GM21360 (cell line): ENCODE measurements at regions not wholly inside any gene's neighbourhood (a gene's known extent, or its start where the extent isn't known, plus 50 kb on each side); places are given as distances from the start of the nearest gene placed in this dataset.

Experiments
- ATAC-seq: cut with Tn5 transposase; IDR thresholded peaks from one replicate; pipeline ENCODE4 v1.9.1; 2021; ENCODE audit warnings: mild to moderate bottlenecking, moderate library complexity; ENCODE audit not compliant: unreplicated experiment

DNA sequence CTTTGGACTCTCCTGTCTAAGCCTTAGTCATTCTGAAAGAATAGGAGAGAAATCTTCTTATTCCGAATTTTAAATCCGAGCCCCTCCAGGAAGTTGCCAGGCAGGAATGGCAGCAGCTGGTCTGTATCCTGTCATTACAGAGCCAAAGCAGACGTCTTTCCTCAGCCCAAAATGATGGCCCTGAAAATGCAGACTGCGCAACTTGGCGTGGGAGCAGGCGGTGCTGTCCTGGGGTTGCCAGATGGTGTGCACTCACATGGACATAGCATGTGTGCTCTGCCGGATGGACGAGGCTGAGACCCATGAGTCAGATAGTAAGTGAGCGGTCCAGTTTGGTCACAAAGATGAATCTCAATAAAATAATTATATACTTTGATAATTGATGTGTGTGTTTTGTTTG is 410.4 kb downstream of the KCTD16 start:
- no peak for ATAC-seq

DNA sequence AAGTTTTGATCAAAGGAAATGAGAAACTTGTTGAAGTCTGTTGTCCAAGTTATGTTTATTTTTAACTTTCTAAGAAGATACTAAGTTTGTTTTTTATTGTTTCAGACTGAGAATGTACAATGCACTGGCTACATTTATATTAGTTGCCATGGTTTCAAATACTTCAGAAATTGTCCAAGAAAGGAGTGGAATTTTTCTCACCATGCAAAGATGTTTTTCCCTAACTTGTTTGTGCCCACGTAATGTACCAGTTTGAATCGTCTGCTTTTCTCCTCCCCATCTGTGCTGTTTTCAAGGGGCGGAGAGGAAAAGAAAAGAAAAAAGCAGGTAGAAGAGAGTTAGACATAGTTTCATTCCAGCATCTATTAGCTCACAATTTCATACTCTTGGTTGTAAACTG is 407.0 kb downstream of the KCTD16 start:
- ATAC-seq, result no peak

DNA sequence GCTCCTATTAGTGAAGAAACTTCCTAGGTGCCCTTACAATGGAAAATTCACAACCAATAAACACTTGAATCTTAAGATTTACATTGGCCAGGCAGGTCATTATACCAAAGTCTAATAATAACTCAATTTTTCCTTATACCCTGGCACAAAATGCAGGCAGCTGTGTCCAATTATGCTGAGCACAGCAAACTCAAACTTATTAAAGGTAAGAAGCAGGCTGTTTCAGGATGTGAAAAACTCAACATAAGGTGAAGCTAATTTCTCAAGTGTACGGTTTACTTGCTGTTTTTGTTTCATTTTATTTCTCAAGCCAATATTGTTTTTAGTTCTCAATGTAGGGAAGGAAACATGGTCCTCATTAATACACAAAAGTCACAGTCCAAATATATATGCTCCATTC is 405.1 kb downstream of the KCTD16 start:
- ATAC-seq, result no peak

DNA sequence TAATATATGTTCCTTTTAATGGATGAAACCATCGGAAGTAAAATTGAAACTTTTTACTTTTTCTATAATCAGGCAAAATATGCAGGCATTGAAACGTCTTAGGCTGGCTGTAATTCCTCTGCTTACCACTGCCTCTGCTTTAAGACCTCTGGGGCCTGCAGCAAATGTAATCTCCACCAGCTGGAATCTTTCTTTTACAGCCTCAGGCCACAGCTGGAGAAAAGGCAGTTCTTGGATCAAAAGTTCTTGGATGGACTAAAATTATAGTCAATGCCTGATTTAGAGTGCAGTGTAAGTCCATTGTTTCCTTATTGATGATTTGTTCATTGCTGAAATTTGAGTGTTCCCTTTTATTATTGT is 396.7 kb downstream of the KCTD16 start:
- ATAC-seq, result no peak

- ATAC-seq, result no peak
Observed at GRCh38 chr5:144566747-144567420, 396.2 kb downstream of the KCTD16 start.

GRCh38 chr5:144549580-144549979 is 378.9 kb downstream of the KCTD16 start:
- ATAC-seq, result no peak

GRCh38 chr5:144548936-144549335 is 378.3 kb downstream of the KCTD16 start:
- no peak for ATAC-seq

DNA sequence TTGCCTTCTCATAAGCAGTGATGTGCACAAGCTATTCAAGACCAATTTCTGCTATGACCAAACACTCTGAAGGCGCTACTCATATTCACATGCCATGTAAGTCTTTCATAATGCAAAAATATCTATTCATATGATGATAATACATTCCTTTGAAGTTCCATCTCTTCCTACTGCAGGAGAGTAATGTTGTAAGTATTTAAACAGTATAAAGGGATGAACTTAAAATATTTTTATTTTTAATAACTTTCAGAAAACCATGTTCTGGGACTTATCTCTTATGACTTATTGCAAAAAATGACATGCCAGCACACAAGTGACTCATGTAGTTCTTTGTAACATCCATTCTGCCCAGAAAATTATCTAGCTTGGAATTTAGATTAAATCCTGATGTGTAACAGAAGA is 376.4 kb downstream of the KCTD16 start:
- ATAC-seq, result no peak

DNA sequence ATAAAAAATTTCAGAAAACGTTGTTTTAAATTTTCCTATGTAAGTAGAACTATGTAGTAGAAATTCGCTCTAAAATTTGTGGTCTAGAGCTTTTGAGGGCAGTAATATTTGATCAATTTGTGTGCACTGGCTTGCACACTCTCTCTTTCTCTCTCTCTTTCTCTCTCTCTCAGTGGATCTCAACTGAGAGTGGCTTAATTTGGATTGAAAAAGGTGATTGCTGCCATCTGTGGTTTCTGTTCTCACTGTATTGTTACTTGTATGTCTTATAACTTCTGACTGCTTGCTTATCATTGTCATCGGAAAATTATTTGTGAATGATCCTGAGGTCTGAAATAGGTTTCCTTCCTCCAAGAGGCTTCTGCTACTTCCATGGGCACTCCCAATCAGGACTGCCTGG is 368.2 kb downstream of the KCTD16 start:
- ATAC-seq, result no peak
